ENCODE measurements at regions not wholly inside any gene's neighbourhood (a gene's known extent, or its start where the extent isn't known, plus 50 kb on each side); places are given as distances from the start of the nearest gene placed in this dataset.
A peak's percentile ranks its signal among the peaks of the same experiment; 100 is the strongest.

GRCh38 chr10:25713894-25714240, 220.2 kb upstream of the MYO3A start:
- intact Hi-C loops (cut with DNase I; ENCODE audit: low total_unique reads): no loop called here

GRCh38 chr10:25724241-25724640, 209.8 kb upstream of the MYO3A start:
- intact Hi-C loops (cut with DNase I; ENCODE audit: low total_unique reads): no loop called here
- H3K27ac ChIP-seq: no peak overlapping the region
- no peaks in the 10 kb centered on the region for H3K27me3 ChIP-seq
- no peaks in the 10 kb centered on the region for H3K36me3 ChIP-seq
- H3K9me3 ChIP-seq: no peaks in the 10 kb centered on the region
- TF ChIP-seq CTCF (IDR thresholded peaks at IDR 0.05): no peak
- H3K4me3 ChIP-seq: no peak overlapping the region
- H3K4me1 ChIP-seq: no peaks in the 10 kb centered on the region
- DNase-seq: no peak

More at GRCh38 chr10:25713894-25714240, 220.2 kb upstream of the MYO3A start:
- H3K36me3 ChIP-seq: no peaks in the 10 kb centered on the region
- no peak overlapping the region for H3K27ac ChIP-seq
- TF ChIP-seq CTCF (IDR thresholded peaks at IDR 0.05): no peak
- H3K9me3 ChIP-seq: no peaks in the 10 kb centered on the region
- no peak for DNase-seq
- H3K4me1 ChIP-seq: no peaks in the 10 kb centered on the region
- no peaks in the 10 kb centered on the region for H3K27me3 ChIP-seq
- H3K4me3 ChIP-seq: no peak overlapping the region

GRCh38 chr10:25725917-25726716, 207.9 kb upstream of the MYO3A start:
- Histone ChIP-seq H3K4me1 (no peaks in the 10 kb centered on the region), H3K27me3 (no peaks in the 10 kb centered on the region), H3K9me3 (no peaks in the 10 kb centered on the region), H3K36me3 (no peaks in the 10 kb centered on the region), H3K4me3 (no peak overlapping the region), H3K27ac (no peak overlapping the region)
- no peak for DNase-seq
- peak; percentile 45 to 53 for TF ChIP-seq CTCF (IDR thresholded peaks at IDR 0.05)
- intact Hi-C loops (cut with DNase I; ENCODE audit: low total_unique reads): no loop called here

- no peaks in the 10 kb centered on the region for H3K4me1 ChIP-seq
- no peaks in the 10 kb centered on the region for H3K27me3 ChIP-seq
- TF ChIP-seq CTCF (IDR thresholded peaks at IDR 0.05): no peak
- no peak overlapping the region for H3K4me3 ChIP-seq
- no peak for DNase-seq
- no peaks in the 10 kb centered on the region for H3K9me3 ChIP-seq
- H3K36me3 ChIP-seq: no peaks in the 10 kb centered on the region
- intact Hi-C loops (cut with DNase I; ENCODE audit: low total_unique reads): no loop called here
- no peak overlapping the region for H3K27ac ChIP-seq
Measured at GRCh38 chr10:25738776-25739175, 195.3 kb upstream of the MYO3A start.

- Histone ChIP-seq H3K27ac (no peak overlapping the region), H3K27me3 (no peaks in the 10 kb centered on the region), H3K4me3 (no peak overlapping the region), H3K9me3 (no peaks in the 10 kb centered on the region), H3K4me1 (no peaks in the 10 kb centered on the region), H3K36me3 (no peaks in the 10 kb centered on the region)
- DNase-seq: no peak
- no peak for TF ChIP-seq CTCF (IDR thresholded peaks at IDR 0.05)
- intact Hi-C loops (cut with DNase I; ENCODE audit: low total_unique reads): no loop called here
Measured at GRCh38 chr10:25743832-25744231, 190.2 kb upstream of the MYO3A start.
